ENCODE measurements at regions not wholly inside any gene's neighbourhood (a gene's known extent, or its start where the extent isn't known, plus 50 kb on each side); places are given as distances from the start of the nearest gene placed in this dataset.

DNA sequence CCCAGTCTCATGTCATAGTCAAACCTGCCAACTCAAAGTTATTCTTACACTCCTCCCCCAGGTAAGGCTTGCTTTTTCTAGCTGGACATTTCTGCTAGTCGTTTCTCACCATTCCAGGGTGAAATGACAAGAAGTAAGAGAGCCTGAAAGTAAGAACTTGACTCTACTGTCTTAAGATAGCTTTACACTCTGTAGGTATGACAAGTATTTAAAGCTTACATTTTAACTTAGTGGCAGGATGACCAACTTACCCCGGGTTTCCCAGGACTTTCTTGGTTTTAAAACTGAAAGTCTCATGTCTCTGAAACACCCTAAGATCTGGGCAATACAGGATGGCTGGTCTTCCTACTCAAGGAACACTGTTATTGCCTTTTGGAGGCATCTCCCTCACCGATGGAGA is 67.5 kb upstream of the PIK3R1 start:
- TF ChIP-seq CTCF (IDR thresholded peaks at IDR 0.05) (no peak), EP300 (IDR thresholded peaks at IDR 0.05) (no peak), POLR2A (IDR thresholded peaks at IDR 0.05) (no peak)

All from stomach (tissue), 4 donors.